NT2/D1 (cell line): ENCODE measurements at regions not wholly inside any gene's neighbourhood (a gene's known extent, or its start where the extent isn't known, plus 50 kb on each side); places are given as distances from the start of the nearest gene placed in this dataset.
"Not testable (repeated sequence)": the region's sequence is repeated elsewhere in the genome, so short reads cannot be mapped to it uniquely, and the experiment has no call there.

ENCODE experiments used
- SUZ12 ChIP-seq: IDR thresholded peaks from 2 replicates; pipeline ENCODE4 v1.6.1; 2011; ENCODE audit not compliant: insufficient read length, insufficient read depth; ENCODE audit errors: extremely low read depth
- YY1 ChIP-seq: IDR thresholded peaks from 2 replicates; pipeline ENCODE4 v1.6.1; 2011; ENCODE audit not compliant: insufficient read length, insufficient read depth
- ZNF274 ChIP-seq: IDR thresholded peaks from 2 replicates; pipeline ENCODE4 v1.6.1; 2011; ENCODE audit warnings: mild to moderate bottlenecking, low read depth, low read length

DNA sequence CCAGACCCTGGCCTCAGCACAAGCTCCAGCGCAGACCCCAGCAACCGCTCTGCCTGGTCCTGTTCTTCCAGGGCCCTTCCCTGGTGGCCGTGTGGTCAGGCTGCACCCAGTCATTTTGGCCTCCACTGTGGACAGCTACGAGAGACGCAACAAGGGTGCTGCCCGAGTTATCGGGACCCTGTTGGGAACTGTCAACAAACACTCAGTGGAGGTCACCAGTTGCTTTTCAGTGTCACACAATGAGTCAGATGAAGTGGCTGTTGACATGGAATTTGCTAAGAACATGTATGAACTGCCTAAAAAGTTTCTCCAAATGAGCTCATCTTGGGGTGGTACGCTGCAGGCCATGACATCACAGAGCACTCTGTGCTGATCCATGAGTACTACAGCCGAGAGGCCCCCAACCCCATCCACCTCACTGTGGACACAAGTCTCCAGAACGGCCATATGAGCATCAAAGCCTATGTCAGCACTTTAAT, 190.7 kb upstream of the TPTE start:
- not testable (repeated sequence) for TF ChIP-seq ZNF274, SUZ12, YY1
